Calu3 (cell line): ENCODE measurements at regions not wholly inside any gene's neighbourhood (a gene's known extent, or its start where the extent isn't known, plus 50 kb on each side); places are given as distances from the start of the nearest gene placed in this dataset.

Experiments used
- BruUV-seq: library from RNA; stranded (reverse); fragments of 400-500 nt; replicated peaks from 2 replicates; lab custom pipeline; 2021; lab: Mats Ljungman, UMichigan
- CTCF ChIA-PET: fragments of 300-600 bp; sonication (Branson Sonifier 250); formaldehyde crosslinking; loops from one replicate; lab custom pipeline; 2022; ENCODE audit warnings: antibody characterized with exemption; lab: Charles Lee
- DNase-seq: peaks from one replicate; pipeline ENCODE4 v3.0.0; 2022
- H3K27ac Mint-ChIP-seq: one replicate; pipeline ENCODE4 v1.8.0; 2022; ENCODE audit warnings: mixed read lengths; ENCODE audit not compliant: unreplicated experiment
- H3K27me3 Mint-ChIP-seq: one replicate; pipeline ENCODE4 v1.8.0; 2022; ENCODE audit warnings: mixed read lengths; ENCODE audit not compliant: unreplicated experiment
- H3K36me3 Mint-ChIP-seq: one replicate; pipeline ENCODE4 v1.8.0; 2022; ENCODE audit warnings: mild to moderate bottlenecking, moderate library complexity, mixed read lengths; ENCODE audit not compliant: insufficient read depth, unreplicated experiment
- H3K4me1 Mint-ChIP-seq: one replicate; pipeline ENCODE4 v1.8.0; 2022; ENCODE audit warnings: mild to moderate bottlenecking, low read depth, mixed read lengths; ENCODE audit not compliant: unreplicated experiment
- H3K4me3 Mint-ChIP-seq: one replicate; pipeline ENCODE4 v1.8.0; 2022; ENCODE audit warnings: mild to moderate bottlenecking, low read depth, moderate library complexity, mixed read lengths; ENCODE audit not compliant: unreplicated experiment
- H3K9me3 Mint-ChIP-seq: one replicate; pipeline ENCODE4 v1.8.0; 2022; ENCODE audit warnings: low read depth, mixed read lengths; ENCODE audit not compliant: unreplicated experiment
- intact Hi-C: fragments of 100-400 bp; cut with micrococcal nuclease; formaldehyde crosslinking; loops from one replicate; pipeline ENCODE4 v1.10.0; 2022; ENCODE audit not compliant: unreplicated experiment
- TF ChIP-seq, protein P1 (sequence below): fragments of 200-600 bp; IDR thresholded peaks from one replicate; pipeline ENCODE4 v1.8.0; 2022; ENCODE audit warnings: antibody characterized with exemption; ENCODE audit not compliant: unreplicated experiment

DNA sequence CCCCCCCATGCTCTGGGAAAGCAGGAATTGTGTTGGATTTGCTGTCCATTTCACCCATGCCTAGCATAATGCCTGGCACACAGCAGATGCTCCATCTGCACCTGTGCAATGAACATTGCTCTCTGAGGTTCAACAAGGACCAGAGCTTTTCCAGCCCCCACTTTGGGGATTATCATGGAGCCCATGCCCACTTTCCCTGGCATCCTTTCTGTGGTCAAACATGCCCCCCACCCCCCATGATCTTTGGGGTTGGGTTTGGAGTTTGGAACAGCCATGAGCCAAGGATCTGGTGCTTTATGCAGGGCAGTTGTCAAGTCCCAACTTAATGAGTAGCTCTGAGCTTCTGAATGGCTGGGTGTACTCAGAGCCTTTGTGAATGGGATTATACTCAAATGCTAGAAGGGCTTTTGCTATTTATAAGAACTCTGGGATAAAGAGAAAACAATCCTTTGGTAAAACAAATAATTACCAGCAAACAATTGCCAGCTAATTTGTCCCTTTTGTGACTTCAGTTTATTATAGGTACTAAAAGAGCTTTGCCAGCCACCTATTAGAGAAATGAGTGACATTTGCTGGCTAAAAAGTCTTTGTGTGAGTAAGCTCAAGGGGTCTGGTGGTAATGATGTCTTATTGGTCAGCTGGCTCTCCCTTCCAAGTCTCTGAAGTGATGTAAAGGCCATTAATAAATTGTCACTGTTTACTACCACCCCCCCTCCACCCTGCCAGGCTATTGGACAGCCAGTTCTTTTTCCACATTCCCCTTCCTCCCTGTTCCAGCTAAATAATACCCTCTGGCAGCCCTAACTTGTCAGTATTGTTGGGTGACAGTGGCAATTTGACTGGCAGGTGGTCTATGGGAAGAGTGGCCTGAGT is 182.3 kb downstream of the MACROH2A1 start:
- no peak for DNase-seq
- BruUV-seq = no TSS peak
- CTCF ChIA-PET = interaction anchor here (1.6 kb wide), 1 partner anchor 20 kb away, joined by 6 read pairs; no protein-coding TSS in a partner anchor
- no peaks in the 10 kb centered on the region for H3K36me3 Mint-ChIP-seq
- no peaks in the 10 kb centered on the region for H3K4me1 Mint-ChIP-seq
- H3K4me3 Mint-ChIP-seq = no peak overlapping the region
- no peaks in the 10 kb centered on the region for H3K9me3 Mint-ChIP-seq
- TF ChIP-seq, protein P1, sequence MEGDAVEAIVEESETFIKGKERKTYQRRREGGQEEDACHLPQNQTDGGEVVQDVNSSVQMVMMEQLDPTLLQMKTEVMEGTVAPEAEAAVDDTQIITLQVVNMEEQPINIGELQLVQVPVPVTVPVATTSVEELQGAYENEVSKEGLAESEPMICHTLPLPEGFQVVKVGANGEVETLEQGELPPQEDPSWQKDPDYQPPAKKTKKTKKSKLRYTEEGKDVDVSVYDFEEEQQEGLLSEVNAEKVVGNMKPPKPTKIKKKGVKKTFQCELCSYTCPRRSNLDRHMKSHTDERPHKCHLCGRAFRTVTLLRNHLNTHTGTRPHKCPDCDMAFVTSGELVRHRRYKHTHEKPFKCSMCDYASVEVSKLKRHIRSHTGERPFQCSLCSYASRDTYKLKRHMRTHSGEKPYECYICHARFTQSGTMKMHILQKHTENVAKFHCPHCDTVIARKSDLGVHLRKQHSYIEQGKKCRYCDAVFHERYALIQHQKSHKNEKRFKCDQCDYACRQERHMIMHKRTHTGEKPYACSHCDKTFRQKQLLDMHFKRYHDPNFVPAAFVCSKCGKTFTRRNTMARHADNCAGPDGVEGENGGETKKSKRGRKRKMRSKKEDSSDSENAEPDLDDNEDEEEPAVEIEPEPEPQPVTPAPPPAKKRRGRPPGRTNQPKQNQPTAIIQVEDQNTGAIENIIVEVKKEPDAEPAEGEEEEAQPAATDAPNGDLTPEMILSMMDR = no peak
- H3K27me3 Mint-ChIP-seq = peaks cover 60% of the 10 kb centered on the region
- intact Hi-C loops = no loop called here
- H3K27ac Mint-ChIP-seq = no peak overlapping the region

DNA sequence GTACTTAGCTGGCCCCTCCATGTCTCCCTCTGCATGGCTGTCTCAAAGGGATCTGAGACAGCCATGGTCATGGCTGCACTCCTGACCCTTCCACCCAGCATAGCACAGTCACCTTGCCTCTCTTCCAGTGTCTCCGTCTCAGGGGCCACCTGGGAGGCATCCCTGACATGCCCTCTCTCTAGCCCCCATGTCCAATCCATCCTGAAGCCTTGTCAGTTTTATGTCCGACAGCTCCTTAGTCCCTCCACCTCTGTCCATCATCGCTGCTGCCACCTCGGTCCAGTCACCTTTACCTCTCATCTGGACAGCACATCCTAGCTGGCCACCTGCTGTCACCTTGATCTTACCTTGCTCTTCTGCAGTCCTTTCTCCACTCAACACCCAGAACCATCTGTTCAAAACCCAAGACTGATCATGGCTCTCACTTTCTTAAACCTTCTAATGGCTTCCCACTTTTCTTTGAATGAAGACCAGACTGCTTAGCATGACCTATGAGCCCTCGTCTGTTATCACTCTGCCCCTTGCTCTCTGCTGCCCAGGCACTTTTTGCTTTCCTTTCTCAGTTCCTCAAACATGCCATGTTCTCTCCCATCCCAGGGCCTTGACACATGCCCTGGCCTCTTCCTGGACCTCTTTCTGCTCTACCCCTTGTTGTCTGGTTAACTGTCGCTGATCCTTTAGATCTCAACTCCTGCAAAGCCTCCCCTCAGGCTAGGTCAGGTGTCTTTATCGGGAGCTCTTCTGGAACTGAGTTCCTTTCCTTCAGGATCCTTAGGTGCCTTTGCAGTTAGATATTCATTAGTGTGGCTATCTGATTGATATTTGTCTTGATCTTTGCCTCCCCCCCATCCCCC is 181.8 kb upstream of the PITX1 start:
- no peaks in the 10 kb centered on the region for H3K4me1 Mint-ChIP-seq
- no peak overlapping the region for H3K27ac Mint-ChIP-seq
- intact Hi-C loops = no loop called here
- BruUV-seq = no TSS peak
- no peaks in the 10 kb centered on the region for H3K36me3 Mint-ChIP-seq
- H3K9me3 Mint-ChIP-seq = no peaks in the 10 kb centered on the region
- TF ChIP-seq, protein P1 = no peak
- no peak for DNase-seq
- peaks cover 60% of the 10 kb centered on the region for H3K27me3 Mint-ChIP-seq
- H3K4me3 Mint-ChIP-seq = no peak overlapping the region
- CTCF ChIA-PET = interaction anchor here (1.6 kb wide), 1 partner anchor 21 kb away, joined by 6 read pairs; no protein-coding TSS in a partner anchor

DNA sequence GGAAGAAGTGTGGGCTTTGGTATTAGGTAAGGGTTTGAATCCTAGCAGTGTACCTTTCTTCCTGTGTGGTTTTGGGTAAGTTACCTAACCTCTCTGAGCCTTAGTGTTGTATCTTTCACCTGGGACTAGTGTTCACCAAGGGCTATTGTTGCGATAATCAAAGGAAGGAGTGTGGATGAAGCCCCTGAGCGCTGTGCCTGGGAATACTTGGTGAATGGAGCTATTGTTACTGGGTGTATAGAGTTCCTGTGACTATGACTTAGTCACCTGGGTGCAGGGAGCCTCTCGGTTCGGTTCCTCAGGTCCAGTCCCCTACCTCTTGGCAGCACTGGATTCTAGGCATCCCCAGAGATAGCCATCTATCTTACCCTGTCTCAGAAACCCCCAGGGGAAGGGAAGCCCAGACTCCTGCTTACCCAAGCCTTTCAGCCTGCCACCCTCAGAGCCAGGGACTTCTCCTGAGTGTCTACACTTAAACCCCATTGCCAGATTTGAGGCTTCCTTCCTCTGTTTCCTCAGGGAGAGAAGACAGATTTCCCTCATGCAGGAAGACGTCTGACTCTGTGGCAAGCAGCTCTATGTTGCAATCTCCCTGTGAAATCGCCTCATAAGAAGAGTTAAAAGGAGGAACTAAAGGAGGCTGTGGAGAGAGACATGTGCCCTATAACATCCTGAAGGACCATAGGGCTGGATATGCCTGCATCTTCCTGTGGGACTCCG is 181.0 kb upstream of the PITX1 start:
- peaks cover 67% of the 10 kb centered on the region for H3K27me3 Mint-ChIP-seq
- no peak for DNase-seq
- intact Hi-C loops = no loop called here
- no peak overlapping the region for H3K27ac Mint-ChIP-seq
- no peak overlapping the region for H3K4me3 Mint-ChIP-seq
- H3K9me3 Mint-ChIP-seq = no peaks in the 10 kb centered on the region
- TF ChIP-seq, protein P1 = no peak
- no TSS peak for BruUV-seq
- CTCF ChIA-PET = no interaction called here
- no peaks in the 10 kb centered on the region for H3K4me1 Mint-ChIP-seq
- H3K36me3 Mint-ChIP-seq = no peaks in the 10 kb centered on the region

GRCh38 chr5:135213466-135214239 is 179.6 kb upstream of the PITX1 start:
- no peak overlapping the region for H3K27ac Mint-ChIP-seq
- TF ChIP-seq, protein P1 = no peak
- H3K27me3 Mint-ChIP-seq = peaks cover 67% of the 10 kb centered on the region
- DNase-seq = no peak
- BruUV-seq = no TSS peak
- H3K4me3 Mint-ChIP-seq = no peak overlapping the region
- H3K4me1 Mint-ChIP-seq = peaks cover 8% of the 10 kb centered on the region
- CTCF ChIA-PET = no interaction called here
- intact Hi-C loops = no loop called here
- H3K36me3 Mint-ChIP-seq = no peaks in the 10 kb centered on the region
- H3K9me3 Mint-ChIP-seq = no peaks in the 10 kb centered on the region
